ENCODE measurements at regions not wholly inside any gene's neighbourhood (a gene's known extent, or its start where the extent isn't known, plus 50 kb on each side); places are given as distances from the start of the nearest gene placed in this dataset.

- no peak for TF ChIP-seq CTCF (conservative IDR thresholded peaks at IDR 0.05; ENCODE audit: low read depth, low read length)
- no peak overlapping the region for H3K4me3 ChIP-seq (ENCODE audit: low read depth, low read length)
- DNase-seq (ENCODE audit: low read depth) = no peak
Observed at GRCh38 chr2:66899648-66900047, 464.7 kb downstream of the MEIS1 start.

GRCh38 chr2:66901344-66901743 lies 466.4 kb downstream of the MEIS1 start:
- DNase-seq (ENCODE audit: low read depth) = no peak
- TF ChIP-seq CTCF (conservative IDR thresholded peaks at IDR 0.05; ENCODE audit: low read depth, low read length) = no peak
- H3K4me3 ChIP-seq (ENCODE audit: low read depth, low read length) = no peak overlapping the region

- H3K4me3 ChIP-seq (ENCODE audit: low read depth, low read length) = no peak overlapping the region
- no peak for TF ChIP-seq CTCF (conservative IDR thresholded peaks at IDR 0.05; ENCODE audit: low read depth, low read length)
- no peak for DNase-seq (ENCODE audit: low read depth)
Observed at GRCh38 chr2:66903183-66903582, 468.3 kb downstream of the MEIS1 start.

GRCh38 chr2:66903745-66904465 lies 469.0 kb downstream of the MEIS1 start:
- peak; percentile 19 for DNase-seq (ENCODE audit: low read depth)
- TF ChIP-seq CTCF (conservative IDR thresholded peaks at IDR 0.05; ENCODE audit: low read depth, low read length) = no peak
- no peak overlapping the region for H3K4me3 ChIP-seq (ENCODE audit: low read depth, low read length)

GRCh38 chr2:66915237-66915636 lies 480.3 kb downstream of the MEIS1 start:
- no peak for DNase-seq (ENCODE audit: low read depth)
- TF ChIP-seq CTCF (conservative IDR thresholded peaks at IDR 0.05; ENCODE audit: low read depth, low read length) = no peak
- H3K4me3 ChIP-seq (ENCODE audit: low read depth, low read length) = no peak overlapping the region

- TF ChIP-seq CTCF (conservative IDR thresholded peaks at IDR 0.05; ENCODE audit: low read depth, low read length) = no peak
- no peak for DNase-seq (ENCODE audit: low read depth)
- no peak overlapping the region for H3K4me3 ChIP-seq (ENCODE audit: low read depth, low read length)
Observed at GRCh38 chr2:66919286-66919685, 477.8 kb upstream of the ETAA1 start.

GRCh38 chr2:66920415-66920814 lies 476.7 kb upstream of the ETAA1 start:
- DNase-seq (ENCODE audit: low read depth) = no peak
- no peak overlapping the region for H3K4me3 ChIP-seq (ENCODE audit: low read depth, low read length)
- TF ChIP-seq CTCF (conservative IDR thresholded peaks at IDR 0.05; ENCODE audit: low read depth, low read length) = no peak
